ENCODE measurements at regions not wholly inside any gene's neighbourhood (a gene's known extent, or its start where the extent isn't known, plus 50 kb on each side); places are given as distances from the start of the nearest gene placed in this dataset.

- TF ChIP-seq CTCF (IDR thresholded peaks at IDR 0.05) (no peak), POLR2A (IDR thresholded peaks at IDR 0.05) (no peak), POLR2AphosphoS5 (IDR thresholded peaks at IDR 0.05) (no peak)
These were observed 398.4 kb downstream of the NUAK1 start for GRCh38 chr12:105740369-105740768.
